Hippocampal formation (tissue), 2 donors: ENCODE measurements at regions not wholly inside any gene's neighbourhood (a gene's known extent, or its start where the extent isn't known, plus 50 kb on each side); places are given as distances from the start of the nearest gene placed in this dataset.
"Not testable (repeated sequence)": the region's sequence is repeated elsewhere in the genome, so short reads cannot be mapped to it uniquely, and the experiment has no call there.

Source experiments
- DNase-seq, 2 donors: peaks; one replicate each; lab custom pipeline; 2025; lab: John Stamatoyannopoulos, UW

DNA sequence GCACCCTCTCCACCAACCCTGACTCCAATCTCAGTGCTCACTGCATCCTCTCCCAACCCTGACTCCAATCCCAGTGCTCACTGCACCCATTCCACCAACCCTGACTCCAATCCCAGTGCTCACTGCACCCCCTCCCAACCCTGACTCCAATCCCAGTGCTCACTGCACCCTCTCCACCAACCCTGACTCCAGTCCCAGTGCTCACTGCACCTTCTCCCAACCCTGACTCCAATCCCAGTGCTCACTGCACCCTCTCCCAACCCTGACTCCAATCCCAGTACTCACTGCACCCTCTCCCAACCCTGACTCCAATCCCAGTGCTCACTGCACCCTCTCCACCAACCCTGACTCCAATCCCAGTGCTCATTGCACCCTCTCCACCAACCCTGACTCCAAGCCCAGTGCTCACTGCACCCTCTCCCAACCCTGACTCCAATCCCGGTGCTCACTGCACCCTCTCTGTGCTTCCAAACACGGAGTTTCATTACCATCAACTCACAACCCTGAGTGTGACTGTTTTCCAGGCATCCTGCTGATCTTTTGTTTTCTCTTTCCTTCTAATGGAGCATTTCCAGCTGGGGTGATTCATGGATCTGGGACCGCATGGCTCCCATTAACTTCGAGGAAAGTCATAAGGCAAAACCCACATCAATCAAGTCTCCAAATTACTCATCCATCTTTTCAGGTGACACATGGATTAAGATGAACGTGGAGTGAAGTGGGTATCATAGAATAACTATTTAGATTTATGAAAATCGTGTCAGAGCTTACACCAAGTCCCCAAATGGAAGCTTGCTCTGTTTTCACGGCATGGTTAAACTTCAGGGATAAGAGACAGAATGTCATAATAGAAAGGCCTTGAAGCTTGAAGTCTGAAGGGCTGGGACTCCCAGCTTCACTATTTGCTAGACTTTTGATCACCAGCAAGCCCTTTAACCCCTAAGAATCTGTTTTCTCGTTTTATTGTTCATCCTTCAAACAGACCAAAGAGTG is 135.3 kb upstream of the ZNF618 start:
- DNase-seq: not testable (repeated sequence)

DNA sequence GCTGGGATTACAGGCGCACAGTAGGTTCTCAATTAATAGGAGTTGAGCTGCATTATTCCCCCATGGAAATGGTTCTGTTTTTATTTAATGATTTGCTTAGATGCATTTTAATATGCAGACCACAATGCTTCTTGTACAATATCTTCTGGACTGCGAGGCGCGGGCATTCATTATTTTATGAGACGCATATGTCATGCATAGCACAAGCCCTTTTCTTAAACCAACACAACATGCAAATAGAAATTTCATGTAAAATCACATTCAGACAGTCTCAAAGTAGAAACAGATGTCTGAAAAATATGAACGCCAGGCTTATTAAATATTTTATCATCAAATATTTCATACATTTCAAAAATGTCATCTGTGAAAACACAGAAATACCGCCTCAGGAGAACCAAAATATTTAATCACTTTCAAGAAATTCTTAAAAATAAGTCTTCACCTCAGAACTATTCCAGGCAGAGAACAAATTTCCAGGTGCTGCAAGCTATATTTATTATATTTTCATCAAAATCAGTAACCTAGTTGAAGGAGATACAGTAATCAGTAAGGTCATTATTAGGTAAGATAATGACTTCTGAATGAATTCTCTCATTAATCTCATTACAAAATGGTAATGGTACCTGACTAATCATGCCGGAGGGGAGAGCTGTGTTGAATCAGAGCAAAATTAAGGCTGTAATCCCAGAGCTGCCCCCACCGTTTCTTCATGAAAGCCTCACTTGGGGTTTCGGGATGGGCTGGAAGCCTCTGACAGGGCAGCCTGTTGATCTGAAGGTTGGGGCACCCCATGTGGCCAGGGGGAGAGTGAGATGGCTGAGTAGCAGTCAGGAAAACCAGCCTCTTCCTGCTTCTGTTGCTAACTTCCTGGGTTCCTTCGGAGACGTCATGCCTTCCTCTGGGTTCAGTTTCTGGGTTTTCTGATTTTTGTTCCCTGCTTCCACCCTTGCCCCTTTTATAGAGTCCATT is 133.9 kb upstream of the ZNF618 start:
- DNase-seq: no peak

DNA sequence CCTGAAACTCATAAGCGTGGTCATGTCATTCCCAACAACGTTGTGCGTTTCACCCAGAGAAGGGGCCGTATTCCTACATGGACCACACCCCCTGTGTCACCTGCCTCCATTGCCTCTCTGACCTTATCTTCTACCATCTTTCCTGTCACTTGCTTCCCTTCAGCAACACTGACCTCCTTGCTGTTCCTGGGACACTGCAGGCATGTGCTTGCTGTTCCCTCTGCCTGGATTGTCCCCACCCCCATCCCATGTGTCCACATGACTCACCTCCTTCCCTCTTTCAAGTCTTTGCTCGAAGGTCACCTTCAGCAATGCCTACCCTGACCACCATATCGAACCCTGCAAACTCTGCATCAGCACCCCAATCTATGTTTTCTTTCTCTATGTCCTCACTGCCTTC is 133.2 kb upstream of the ZNF618 start:
- DNase-seq: no peak

DNA sequence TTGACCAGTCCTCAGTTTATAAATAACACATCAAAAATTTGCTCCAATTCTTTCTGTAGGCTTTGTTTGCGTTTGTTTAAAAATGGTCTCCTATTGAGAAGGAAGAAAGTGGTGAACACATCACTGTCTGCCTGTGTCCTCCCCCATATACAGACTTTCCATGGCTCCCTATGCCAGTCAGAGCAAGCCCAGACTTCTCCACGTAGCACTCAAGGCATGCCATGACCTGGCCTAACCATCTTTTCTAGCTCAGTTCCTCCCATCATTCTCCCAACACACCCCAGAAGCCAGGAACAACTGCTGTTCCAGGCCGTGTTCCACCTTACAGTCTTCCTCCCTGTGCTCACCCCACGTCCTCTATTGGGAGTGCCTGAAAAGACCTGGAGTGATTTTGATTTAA is 129.6 kb upstream of the ZNF618 start:
- DNase-seq: no peak

DNA sequence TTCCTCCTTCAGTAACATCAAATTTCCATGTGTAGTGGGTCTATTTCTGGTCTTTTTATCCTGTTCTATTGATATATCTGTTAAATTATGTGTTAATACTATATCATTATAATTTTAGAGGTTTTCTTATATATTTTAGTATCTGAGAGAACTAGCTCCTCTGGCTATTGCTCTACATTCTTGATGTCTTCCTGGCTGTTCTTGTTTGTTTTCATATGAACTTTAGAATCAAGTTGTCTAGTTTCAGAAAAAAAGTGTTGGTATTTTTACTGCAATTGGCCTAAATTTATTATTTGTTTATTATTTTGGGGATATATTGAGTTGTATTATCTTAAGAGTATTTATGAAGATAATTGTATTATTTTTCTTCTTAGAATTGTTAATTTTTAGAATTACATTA is 128.0 kb upstream of the ZNF618 start:
- DNase-seq: no peak

DNA sequence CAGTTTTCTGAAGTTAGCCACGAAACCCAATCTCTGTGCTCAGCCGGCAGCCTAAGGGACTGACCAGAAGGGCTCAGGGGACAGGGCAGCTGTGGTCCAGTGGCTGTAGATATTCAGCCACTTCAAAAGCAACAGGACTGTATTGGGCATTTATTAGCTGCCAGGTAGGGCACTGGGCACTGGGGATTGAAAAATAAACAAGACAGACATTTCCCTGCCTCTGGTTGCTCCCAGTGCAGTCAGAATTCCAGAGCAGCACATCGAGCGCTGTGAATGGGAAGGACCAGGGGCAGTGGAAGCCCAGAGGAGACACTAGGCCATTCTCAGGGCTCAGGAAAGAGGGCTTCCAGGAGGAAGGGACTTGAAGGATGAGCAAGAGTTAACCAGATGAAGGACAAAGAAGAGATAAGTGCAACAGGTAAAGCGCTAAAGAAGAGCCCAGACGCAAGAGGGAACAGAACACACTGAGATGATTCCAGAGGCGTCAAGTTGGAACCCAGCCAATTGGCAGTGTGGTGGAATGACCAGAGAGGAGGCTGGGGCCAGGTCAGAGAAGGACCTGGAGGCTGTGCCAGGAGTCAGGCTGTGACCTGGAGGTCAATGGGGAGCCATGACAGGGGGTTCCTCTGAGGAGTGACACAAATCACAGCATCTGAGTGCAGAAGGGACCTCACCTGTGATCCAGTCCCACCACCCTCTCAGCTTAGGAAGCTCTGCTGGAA is 122.5 kb upstream of the ZNF618 start:
- no peak for DNase-seq

DNA sequence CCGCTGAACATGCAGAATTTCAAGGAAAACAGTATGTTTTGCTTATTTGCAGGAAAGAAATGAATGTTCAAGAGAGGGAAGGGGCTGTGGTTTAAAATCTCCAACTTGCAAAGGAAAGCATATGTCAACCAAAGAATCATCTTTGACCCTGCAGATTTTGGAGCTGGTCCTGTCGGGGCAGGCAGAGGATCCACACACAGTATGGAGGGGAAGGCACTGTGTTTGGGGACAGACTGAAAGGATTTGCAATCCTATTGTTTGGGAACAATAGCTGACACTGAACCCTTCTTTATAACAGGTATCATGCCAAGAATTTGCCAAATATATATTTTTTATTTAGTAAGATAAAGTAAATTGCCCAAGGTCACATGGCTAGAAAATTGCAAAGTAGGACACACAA is 121.4 kb upstream of the ZNF618 start:
- DNase-seq: no peak

DNA sequence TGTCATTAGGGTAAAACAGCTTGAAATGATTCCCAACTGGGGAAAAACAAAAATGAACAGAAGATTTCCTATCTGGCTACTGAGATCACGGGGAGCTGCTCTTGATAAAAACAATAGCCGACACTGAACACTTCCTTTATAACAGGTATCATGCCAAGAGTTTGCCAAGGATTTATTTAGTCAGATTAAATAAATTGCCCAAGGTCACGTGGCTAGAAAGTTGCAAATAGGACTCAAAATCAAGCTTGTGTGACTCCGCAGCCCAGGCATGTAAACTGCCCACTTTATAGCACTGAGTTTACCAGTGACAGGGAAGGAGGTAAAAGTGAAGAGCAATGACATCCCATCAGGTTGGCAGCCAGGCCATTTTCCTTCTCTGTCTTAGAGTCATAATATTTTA is 120.7 kb upstream of the ZNF618 start:
- no peak for DNase-seq

DNA sequence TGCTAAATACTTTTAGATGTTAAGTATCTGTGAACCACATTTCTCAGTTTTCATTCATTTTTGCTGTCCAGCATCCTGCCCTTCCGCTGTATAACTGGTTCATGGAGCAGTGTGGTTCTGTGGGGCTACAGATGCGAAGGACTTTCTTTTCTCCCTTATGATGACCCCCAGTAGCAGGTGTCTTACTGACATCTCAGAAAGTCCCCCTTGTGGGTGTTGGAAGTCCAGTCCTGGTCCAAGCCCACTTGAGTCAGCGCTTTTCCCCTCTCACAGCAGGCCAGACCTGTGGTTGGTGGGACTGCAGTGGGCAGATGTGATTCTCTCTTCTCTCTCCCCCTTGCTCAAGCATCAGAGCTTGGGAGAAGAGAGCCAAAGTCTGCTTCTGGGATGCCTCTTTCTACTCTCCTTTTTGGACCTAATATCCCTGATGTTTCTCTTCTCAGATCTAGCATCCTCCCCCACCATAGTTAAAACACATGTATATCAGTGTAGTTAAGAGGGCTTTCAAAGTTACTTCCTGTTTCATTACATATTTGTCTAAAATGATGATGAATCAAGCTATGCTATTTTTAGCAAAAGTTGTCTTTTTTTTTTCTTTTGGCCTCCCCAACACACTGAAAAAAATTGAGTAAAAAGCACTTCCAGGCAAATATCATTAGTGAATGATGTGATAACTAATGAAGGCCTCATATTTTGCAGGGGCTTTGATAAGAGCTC is 119.5 kb upstream of the ZNF618 start:
- DNase-seq: no peak

DNA sequence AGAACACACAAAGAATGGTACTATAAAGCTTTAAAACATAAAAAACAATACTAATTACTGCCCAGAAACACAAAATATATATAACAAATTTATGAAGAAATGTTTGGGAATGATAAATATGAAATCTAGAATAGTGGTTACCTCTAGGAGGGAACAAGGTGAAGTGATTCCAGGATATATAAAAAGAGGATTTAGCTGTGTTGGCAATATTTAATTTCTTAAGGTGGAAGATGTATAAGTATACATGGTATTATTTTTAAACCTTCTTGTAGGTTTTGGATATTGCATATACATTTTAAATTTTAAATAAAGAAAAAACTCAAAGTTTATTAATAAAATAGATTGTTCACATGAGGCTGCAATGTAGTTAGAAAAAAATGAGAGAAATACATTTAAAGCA is 112.7 kb upstream of the ZNF618 start:
- no peak for DNase-seq

DNA sequence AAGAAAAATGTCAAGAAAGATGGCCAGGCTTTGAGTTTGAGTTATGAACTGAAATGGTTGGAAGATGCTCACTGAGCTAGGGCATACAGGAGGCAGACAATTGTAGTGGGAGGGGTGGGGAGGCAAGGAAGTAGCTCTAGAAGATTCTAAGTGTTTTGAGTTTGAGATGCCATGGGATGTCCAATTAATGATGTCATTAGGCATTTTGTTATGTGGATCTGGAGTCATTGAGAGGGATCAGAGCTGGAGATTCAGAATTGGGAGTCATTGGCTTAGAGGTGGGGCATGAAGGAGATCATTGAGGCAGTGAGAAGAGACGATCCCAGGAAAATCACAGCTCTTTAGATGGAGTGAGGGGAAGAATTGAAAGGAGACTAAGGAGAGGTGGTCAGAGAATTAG is 111.5 kb upstream of the ZNF618 start:
- DNase-seq: no peak

DNA sequence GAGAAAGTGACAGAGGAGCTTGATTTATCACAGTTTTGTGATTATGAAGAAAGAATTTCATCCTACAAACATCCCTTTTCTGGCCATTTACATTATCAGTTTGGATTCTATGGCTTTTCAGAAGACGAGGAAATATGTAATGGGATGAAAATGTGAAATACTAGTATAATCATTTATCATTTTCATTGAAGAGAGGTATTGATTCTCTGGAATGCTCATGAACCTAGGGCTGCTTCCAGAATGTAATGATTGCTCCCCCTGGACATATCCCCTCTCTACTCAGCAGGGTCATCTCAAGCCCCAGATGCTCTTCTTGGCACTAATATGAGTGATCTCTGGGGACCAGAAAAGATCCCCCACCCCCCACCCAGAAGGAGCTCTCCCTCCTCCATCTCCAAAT is 106.7 kb upstream of the ZNF618 start:
- no peak for DNase-seq

DNA sequence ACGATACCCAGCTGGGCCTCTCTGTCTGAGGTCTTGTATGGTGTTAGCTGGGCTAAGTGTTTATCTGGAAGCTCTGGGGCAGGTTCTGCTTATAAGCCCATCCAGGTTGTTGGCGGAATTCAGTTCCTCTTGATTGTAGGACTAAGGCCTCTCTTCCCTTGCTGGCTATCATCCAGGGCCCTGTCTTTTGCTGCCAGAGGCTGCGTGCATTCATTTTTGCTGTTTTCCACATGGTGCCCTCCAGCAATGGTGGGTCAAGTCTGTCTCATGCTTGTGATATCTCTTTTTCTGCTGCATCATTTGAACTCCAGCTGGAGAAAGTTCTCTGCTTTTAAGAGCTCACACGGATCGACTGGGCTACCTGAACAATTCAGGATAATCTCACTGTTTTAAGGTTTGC is 105.7 kb upstream of the ZNF618 start:
- DNase-seq: no peak

DNA sequence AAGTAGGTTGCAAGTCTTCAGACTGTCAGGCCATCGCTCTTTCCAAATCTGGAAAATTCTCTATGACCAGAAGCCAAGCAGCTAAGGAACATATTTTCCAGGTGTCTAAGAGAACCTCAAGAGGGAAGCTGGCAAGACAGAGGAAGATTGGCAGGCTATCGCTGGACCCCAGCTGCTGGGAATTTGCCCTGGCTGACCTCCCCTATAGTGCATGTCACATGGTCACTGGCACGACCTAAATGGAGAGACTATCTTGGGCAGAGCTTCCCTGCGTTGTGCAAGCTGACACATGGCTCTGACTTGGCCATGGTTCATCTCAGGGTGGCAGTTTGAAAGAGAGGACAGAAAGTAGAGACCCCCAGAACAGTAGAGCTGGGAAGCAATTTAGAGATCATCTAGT is 104.9 kb upstream of the ZNF618 start:
- DNase-seq: no peak

DNA sequence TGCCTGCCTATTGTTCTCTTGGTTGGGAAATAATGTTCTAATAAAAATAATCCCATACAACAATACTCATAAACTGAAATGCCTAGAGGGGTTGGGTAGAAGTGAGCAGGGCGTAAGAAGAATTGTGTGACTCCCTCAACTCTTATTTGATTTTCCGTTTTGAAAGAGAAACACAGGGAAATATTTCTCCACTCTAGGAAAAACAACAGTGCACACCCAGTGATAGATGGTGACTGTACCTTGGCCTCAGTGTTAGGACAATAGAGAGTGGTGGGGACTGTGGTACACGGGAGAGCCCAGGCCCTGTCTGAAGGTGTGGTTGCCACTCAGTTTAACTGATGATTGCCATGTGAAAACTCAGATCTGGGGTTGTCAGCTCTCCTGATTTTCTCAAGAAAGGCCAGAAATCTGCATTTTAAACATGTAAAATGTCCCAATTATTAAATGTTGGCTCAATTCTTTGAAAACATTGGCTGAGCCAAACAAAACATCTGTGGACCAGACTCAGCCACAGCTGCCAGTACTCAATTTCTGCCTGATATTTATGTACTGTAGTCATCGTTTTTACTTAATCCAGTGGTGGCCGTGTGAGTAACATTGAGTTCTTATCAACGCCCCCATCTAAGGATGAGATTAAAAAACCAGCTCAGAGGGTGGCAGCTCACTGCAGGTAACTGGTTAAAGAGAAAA is 103.8 kb upstream of the ZNF618 start:
- no peak for DNase-seq

DNA sequence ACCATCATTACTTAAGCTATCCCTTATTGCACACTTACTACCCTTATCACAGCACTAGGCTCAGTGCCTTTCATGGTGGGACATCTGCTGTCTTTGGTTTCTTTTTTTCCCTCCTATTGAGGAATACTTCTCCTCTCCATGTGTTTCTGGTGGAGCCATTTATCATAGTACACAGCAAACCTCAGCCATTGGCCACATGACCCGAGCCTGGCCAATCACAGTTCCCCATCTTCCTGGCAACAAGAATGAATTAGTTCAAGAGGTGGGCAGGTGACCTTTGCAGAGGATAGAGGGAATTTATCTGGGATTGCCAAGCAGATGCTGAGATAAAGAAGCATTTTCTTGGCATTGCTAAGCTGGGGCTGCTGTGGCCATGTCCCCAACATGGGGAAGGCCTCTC is 101.1 kb upstream of the ZNF618 start:
- no peak for DNase-seq

DNA sequence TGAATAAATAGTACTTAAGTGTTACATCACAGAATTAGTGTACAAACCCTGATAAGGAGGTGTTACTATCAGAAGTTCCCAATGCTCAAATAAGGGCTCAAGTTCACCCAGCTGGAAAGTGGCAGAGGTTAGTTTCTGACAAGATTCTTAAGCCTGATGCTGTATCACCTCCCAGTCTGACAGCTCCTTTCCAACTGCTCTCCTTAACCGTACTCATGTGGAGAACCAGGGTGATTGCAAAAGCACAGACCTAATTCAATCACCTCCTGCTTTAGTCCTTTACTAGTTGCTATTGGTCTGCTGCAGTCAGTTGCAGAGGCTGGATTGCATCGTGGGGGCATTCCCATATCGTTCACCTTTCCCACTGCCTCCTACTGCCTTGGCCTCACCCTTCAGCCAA is 100.4 kb upstream of the ZNF618 start:
- DNase-seq: no peak

DNA sequence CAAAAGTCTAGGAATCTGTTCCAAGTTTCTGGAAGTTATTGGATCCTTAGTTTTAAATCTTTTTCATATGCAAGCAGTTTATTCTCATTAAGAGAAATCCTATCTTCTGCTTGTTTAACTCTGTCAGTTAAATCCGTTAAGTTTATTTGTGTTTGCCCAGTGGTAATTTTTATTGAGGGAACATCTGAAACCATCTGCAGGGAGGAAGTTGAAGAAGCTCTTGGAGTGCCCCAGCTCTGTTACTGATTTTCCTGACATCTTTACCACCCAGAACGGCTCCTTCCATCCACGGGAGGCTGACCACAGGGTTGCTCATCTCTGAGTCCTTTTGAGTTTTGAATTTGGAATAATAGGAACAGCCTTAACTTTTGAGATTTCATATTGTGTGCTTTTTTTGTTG is 99.9 kb upstream of the ZNF618 start:
- no peak for DNase-seq

DNA sequence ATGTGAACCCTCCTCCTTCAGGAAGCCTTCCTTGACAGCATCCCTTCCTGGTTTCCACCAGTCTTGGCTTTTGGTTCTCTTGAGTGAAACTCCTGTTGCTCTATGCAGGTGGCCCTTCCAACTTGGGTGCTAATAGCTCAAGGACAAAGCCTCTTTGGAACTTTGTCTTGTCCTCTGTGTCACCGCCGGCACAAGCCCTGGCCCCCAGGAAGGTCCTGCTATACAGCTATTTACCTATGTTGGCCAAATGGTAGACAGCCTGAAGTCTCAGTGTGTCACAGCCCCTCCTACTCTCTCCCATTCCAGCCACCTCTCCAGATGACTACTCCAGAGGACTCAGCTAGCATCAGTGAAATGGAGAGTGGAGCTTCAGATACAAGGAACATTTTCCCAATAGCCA is 94.7 kb upstream of the ZNF618 start:
- no peak for DNase-seq

DNA sequence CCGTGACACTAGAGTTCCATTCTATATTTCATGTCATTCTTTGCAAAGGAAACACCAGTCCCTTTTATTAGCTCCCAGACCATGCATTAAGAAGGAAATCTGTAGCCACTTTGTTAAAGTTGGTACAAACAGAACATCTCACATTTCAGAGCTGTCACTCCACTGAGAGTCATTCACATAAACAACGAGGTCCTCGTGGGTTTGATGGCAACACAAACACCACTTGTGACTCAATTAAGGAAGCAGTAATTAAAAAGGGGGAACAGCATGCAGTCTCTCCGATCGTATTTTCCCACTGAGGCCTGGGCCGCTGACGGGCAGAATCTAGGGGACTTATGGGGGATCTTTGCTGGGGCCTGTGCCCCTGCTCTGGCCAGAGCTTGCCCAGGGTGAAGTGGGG is 94.2 kb upstream of the ZNF618 start:
- DNase-seq: no peak

DNA sequence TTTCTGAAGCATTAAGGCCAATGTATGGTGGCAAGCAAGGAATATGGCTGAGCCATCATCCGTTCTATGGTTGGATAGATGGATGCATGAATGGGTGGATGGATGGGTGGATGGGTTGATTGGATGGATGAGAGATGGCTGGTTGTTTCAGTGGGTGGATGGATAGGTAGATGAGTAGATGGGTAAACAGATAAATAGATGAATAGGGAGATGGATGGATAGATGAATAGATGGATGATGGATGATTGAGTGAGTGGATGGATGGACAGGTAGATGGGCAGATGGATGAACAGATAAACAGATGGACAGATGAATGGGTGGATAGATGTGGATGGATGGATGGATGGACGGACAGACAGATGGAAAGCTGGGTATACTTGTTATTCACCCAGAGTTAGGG is 92.6 kb upstream of the ZNF618 start:
- DNase-seq: no peak
